Tibial artery (tissue), 4 donors: ENCODE measurements at regions not wholly inside any gene's neighbourhood (a gene's known extent, or its start where the extent isn't known, plus 50 kb on each side); places are given as distances from the start of the nearest gene placed in this dataset.
"Not testable (repeated sequence)": the region's sequence is repeated elsewhere in the genome, so short reads cannot be mapped to it uniquely, and the experiment has no call there.

Experiments
- DNase-seq, 2 donors: peaks; one replicate each; pipeline ENCODE4 v3.0.0-alpha.2; 2019
- H3K27ac ChIP-seq, 2 donors: fragments of 200-600 bp; sonication (generic) in 1 of 2; 1 replicate in 1 of 2; 2 replicates in 1 of 2; pipeline ENCODE4 v1.5.1; 2018 to 2019; ENCODE audit warnings: mild to moderate bottlenecking in 1 of 2
- H3K27me3 ChIP-seq, 2 donors: fragments of 200-600 bp; sonication (generic) in 1 of 2; one replicate each; pipeline versions ENCODE4 v1.5.1 to v1.6.0; 2016 to 2019
- H3K36me3 ChIP-seq, 3 donors: fragments of 200-600 bp; sonication (generic) in 2 of 3; one replicate each; pipeline ENCODE4 v1.5.1; 2016 to 2019; ENCODE audit warnings: mild to moderate bottlenecking in 2 of 3
- H3K4me1 ChIP-seq, 4 donors: fragments of 200-600 bp; sonication (generic) in 2 of 4; 1 replicate in 3 of 4; 2 replicates in 1 of 4; pipeline ENCODE4 v1.5.1; 2016 to 2019
- H3K4me3 ChIP-seq, 2 donors: fragments of 200-600 bp; sonication (generic) in 1 of 2; 1 replicate in 1 of 2; 2 replicates in 1 of 2; pipeline ENCODE4 v1.5.1; 2018 to 2019; ENCODE audit warnings: mild to moderate bottlenecking in 2 of 2
- H3K9me3 ChIP-seq, 3 donors: fragments of 200-600 bp; sonication (generic) in 1 of 3; one replicate each; pipeline ENCODE4 v1.5.1; 2016 to 2019
- intact Hi-C: fragments of 100-400 bp; cut with DNase I; formaldehyde crosslinking; loops from one replicate; pipeline ENCODE4 v1.15.0; 2023; ENCODE audit warnings: low total_unique reads
- TF ChIP-seq, protein P1 (sequence below), 2 experiments: fragments of 200-600 bp in 1 of 2; fragments of 450-650 bp in 1 of 2; IDR thresholded peaks; one replicate each; pipeline ENCODE4 v1.5.1; 2017 to 2019; ENCODE audit warnings: antibody characterized with exemption in 2 of 2, mild to moderate bottlenecking in 1 of 2, moderate library complexity in 1 of 2

DNA sequence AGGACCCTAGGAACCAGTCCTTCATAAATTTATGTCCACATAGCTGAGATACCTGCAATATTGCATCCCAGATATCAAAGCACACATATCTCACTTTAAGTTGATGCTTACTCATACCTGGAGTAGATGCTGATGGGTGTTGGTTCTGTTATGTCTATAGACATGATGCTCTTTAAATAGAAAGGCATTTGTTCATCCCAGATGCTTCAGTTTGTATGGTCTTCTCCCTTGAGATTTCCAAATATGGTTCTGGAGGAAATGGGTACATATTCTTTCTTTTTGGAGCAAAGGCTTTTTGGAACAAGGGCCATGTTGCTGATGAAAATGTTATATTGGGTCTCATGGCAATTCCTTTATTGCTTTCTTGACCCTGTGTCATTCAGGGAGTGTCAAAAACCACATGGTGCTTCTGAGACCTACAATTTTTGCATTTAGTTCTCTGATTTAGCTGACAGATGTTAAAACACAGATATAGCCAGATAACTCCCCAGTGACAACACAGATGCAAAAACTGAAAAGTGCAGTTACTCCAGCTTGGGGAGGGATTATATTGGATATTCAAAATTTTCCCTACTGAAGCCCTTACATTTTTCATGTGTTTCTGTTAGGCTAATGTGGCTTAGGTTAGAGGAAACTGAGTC, 211.4 kb downstream of the KCNRG start:
- intact Hi-C loops = no loop called here
- H3K4me1 ChIP-seq = peaks cover 0 to 9% (median 5%) of the 10 kb centered on the region in 4 donors
- TF ChIP-seq, protein P1, sequence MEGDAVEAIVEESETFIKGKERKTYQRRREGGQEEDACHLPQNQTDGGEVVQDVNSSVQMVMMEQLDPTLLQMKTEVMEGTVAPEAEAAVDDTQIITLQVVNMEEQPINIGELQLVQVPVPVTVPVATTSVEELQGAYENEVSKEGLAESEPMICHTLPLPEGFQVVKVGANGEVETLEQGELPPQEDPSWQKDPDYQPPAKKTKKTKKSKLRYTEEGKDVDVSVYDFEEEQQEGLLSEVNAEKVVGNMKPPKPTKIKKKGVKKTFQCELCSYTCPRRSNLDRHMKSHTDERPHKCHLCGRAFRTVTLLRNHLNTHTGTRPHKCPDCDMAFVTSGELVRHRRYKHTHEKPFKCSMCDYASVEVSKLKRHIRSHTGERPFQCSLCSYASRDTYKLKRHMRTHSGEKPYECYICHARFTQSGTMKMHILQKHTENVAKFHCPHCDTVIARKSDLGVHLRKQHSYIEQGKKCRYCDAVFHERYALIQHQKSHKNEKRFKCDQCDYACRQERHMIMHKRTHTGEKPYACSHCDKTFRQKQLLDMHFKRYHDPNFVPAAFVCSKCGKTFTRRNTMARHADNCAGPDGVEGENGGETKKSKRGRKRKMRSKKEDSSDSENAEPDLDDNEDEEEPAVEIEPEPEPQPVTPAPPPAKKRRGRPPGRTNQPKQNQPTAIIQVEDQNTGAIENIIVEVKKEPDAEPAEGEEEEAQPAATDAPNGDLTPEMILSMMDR (IDR thresholded peaks at IDR 0.05) = no peak
- no peaks in the 10 kb centered on the region for H3K27me3 ChIP-seq
- DNase-seq = no peak
- H3K4me3 ChIP-seq = no peak overlapping the region
- H3K27ac ChIP-seq = no peak overlapping the region
- H3K9me3 ChIP-seq = no peaks in the 10 kb centered on the region
- no peaks in the 10 kb centered on the region for H3K36me3 ChIP-seq

GRCh38 chr13:50227361-50227760, 212.1 kb downstream of the KCNRG start:
- no peaks in the 10 kb centered on the region for H3K9me3 ChIP-seq
- H3K27me3 ChIP-seq = no peaks in the 10 kb centered on the region
- peaks cover 0 to 9% (median 5%) of the 10 kb centered on the region in 4 donors for H3K4me1 ChIP-seq
- intact Hi-C loops = no loop called here
- no peaks in the 10 kb centered on the region for H3K36me3 ChIP-seq
- no peak for DNase-seq
- no peak overlapping the region for H3K4me3 ChIP-seq
- no peak overlapping the region for H3K27ac ChIP-seq
- TF ChIP-seq, protein P1 (IDR thresholded peaks at IDR 0.05) = no peak

DNA sequence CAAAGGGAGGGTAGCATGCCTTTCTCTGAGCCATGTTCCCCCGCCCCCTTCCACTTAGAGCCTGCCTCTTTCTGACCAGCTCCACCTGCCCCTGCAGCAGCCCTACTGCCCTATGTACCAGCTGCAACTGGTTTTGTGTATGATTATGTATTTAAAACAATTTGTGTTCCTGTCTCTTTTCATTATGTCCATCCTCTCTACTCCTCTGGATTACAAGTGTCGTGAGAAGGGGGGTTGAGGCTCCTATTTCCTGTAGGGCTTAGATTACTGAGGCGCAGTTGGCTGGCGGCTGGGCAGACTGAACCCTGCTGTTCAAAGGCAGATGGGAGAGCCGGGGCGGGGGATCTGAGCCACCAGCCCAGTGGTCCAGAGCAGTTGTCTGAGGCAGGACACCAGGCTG, 213.3 kb downstream of the KCNRG start:
- Histone ChIP-seq H3K9me3 (no peaks in the 10 kb centered on the region), H3K4me1 (no peaks in the 10 kb centered on the region), H3K27me3 (no peaks in the 10 kb centered on the region), H3K36me3 (no peaks in the 10 kb centered on the region), H3K27ac (no peak overlapping the region), H3K4me3 (no peak overlapping the region)
- no peak for DNase-seq
- intact Hi-C loops = no loop called here
- TF ChIP-seq, protein P1 (IDR thresholded peaks at IDR 0.05) = no peak

GRCh38 chr13:50229960-50230661, 214.9 kb downstream of the KCNRG start:
- intact Hi-C loops = no loop called here
- no peak for DNase-seq
- Histone ChIP-seq H3K4me3 (no peak overlapping the region), H3K36me3 (no peaks in the 10 kb centered on the region), H3K4me1 (no peaks in the 10 kb centered on the region), H3K27ac (no peak overlapping the region), H3K9me3 (no peaks in the 10 kb centered on the region), H3K27me3 (no peaks in the 10 kb centered on the region)
- TF ChIP-seq, protein P1 (IDR thresholded peaks at IDR 0.05) = no peak

DNA sequence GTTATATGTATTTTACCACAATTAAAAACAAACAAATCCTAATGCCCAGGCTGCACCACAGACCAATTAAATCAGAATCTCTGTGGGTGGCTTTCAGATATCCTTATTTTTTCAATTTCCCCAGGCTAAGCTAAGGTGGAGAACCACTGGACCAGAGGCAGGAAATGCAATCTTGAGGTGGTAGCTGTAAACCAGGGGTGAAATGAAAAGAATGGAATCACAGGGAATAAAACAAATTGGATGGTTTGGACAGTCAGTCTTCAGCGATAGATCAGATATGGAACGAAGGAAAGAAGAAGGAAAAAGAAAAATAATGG, 215.4 kb downstream of the KCNRG start:
- intact Hi-C loops = no loop called here
- no peak for DNase-seq
- Histone ChIP-seq H3K4me3 (no peak overlapping the region), H3K4me1 (no peaks in the 10 kb centered on the region), H3K36me3 (no peaks in the 10 kb centered on the region), H3K27me3 (no peaks in the 10 kb centered on the region), H3K9me3 (no peaks in the 10 kb centered on the region), H3K27ac (no peak overlapping the region)
- TF ChIP-seq, protein P1 (IDR thresholded peaks at IDR 0.05) = no peak

DNA sequence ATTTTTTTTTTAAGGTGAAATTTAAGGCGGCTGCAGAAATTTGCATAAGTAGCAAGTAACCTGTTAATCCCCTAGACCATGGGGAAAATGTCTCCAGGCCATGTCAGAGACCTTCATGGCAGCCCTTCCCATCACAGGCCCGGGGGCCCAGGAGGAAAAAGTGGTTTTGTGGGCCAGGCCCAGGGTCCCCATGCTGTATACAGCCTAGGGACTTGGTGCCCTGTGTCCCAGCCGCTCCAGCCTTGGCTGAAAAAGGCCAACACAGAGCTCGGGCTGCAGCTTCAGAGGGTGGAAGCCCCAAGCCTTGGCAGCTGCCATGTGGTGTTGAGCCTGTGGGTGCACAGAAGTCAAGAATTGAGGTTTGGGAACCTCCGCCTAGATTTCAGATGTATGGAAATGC, 218.3 kb downstream of the KCNRG start:
- H3K27me3 ChIP-seq, H3K36me3 ChIP-seq, H3K9me3 ChIP-seq, H3K4me1 ChIP-seq, H3K4me3 ChIP-seq, H3K27ac ChIP-seq, DNase-seq, intact Hi-C loops: not testable (repeated sequence)
